H1 (cell line): ENCODE measurements at regions not wholly inside any gene's neighbourhood (a gene's known extent, or its start where the extent isn't known, plus 50 kb on each side); places are given as distances from the start of the nearest gene placed in this dataset.

Experiments used
- CTCF ChIA-PET: fragments of 300-600 bp; sonication (Branson Sonifier 250); formaldehyde crosslinking; loops from one replicate; lab custom pipeline; 2021; ENCODE audit not compliant: partially characterized antibody; lab: Charles Lee
- POLR2A ChIA-PET: fragments of 300-600 bp; sonication (Branson Sonifier 250); formaldehyde crosslinking; loops from one replicate; lab custom pipeline; 2021; ENCODE audit warnings: inconsistent platforms; ENCODE audit not compliant: partially characterized antibody; lab: Charles Lee
- DNase-seq, 2 experiments: peaks; one replicate each; pipeline versions ENCODE4 v3.0.0 to v3.0.0-alpha.2; 2010 to 2022; ENCODE audit warnings: low spot score in 2 of 2, low read depth in 1 of 2, mixed read lengths in 1 of 2
- FAIRE-seq: peaks from 2 replicates; lab custom pipeline; 2011; peaks lifted over from hg19 to GRCh38; lab: Jason Lieb, UNC
- H2AFZ ChIP-seq: 2 replicates; pipeline ENCODE4 v1.8.1; 2012; ENCODE audit warnings: low read length, inconsistent platforms
- H2AK5ac ChIP-seq: 2 replicates; pipeline ENCODE4 v1.6.1; 2013; ENCODE audit warnings: low read depth, low read length
- H2BK120ac ChIP-seq: replicated peaks from 2 replicates; pipeline ENCODE3; 2013; ENCODE audit warnings: low read depth, low read length, inconsistent platforms
- H2BK12ac ChIP-seq: 2 replicates; pipeline ENCODE4 v1.6.1; 2013; ENCODE audit warnings: low read depth, low read length
- H2BK15ac ChIP-seq: 2 replicates; pipeline ENCODE4 v1.6.1; 2013; ENCODE audit warnings: low read length
- H2BK20ac ChIP-seq: 2 replicates; pipeline ENCODE4 v1.6.1; 2013; ENCODE audit warnings: low read length
- H2BK5ac ChIP-seq: 2 replicates; pipeline ENCODE4 v1.6.1; 2013; ENCODE audit warnings: low read depth, low read length
- H3K14ac ChIP-seq: 2 replicates; pipeline ENCODE4 v1.6.1; 2013; ENCODE audit warnings: inconsistent platforms; ENCODE audit not compliant: insufficient read length
- H3K18ac ChIP-seq: 2 replicates; pipeline ENCODE4 v1.6.1; 2013; ENCODE audit warnings: low read length; ENCODE audit errors: extremely low read depth
- H3K23ac ChIP-seq: 2 replicates; pipeline ENCODE4 v1.6.1; 2013; ENCODE audit warnings: inconsistent platforms; ENCODE audit not compliant: insufficient read length
- H3K23me2 ChIP-seq: 2 replicates; pipeline ENCODE4 v1.6.1; 2013; ENCODE audit warnings: low read depth, low read length
- H3K27ac ChIP-seq: 2 replicates; pipeline ENCODE4 v1.6.1; 2011; ENCODE audit warnings: low read depth, low read length, inconsistent platforms
- H3K27me3 ChIP-seq, 4 experiments: replicated peaks in 1 of 4; 1 replicate in 1 of 4; 2 replicates in 3 of 4; pipeline versions ENCODE4 v1.6.1 to v1.8.1; 2011 to 2013; ENCODE audit warnings: low read length in 3 of 4, mild to moderate bottlenecking in 3 of 4, inconsistent platforms in 2 of 4, mixed read lengths in 2 of 4, moderate library complexity in 1 of 4; ENCODE audit not compliant: control insufficient read depth in 3 of 4, insufficient read depth in 3 of 4; ENCODE audit errors: extremely low read depth in 1 of 4
- H3K36me3 ChIP-seq, 4 experiments: 2 replicates each; pipeline versions ENCODE4 v1.6.1 to v1.8.1; 2011 to 2013; ENCODE audit warnings: mild to moderate bottlenecking in 4 of 4, low read length in 3 of 4, moderate library complexity in 2 of 4, control low read depth in 1 of 4, inconsistent platforms in 1 of 4; ENCODE audit not compliant: insufficient read depth in 4 of 4, control insufficient read depth in 2 of 4
- H3K4ac ChIP-seq: replicated peaks from 2 replicates; pipeline ENCODE3; 2013; ENCODE audit warnings: low read length, low read depth, mixed read lengths, inconsistent platforms; ENCODE audit not compliant: insufficient read length
- H3K4me1 ChIP-seq, 4 experiments: replicated peaks in 1 of 4; 1 replicate in 1 of 4; 2 replicates in 3 of 4; pipeline versions ENCODE4 v1.6.1 to v1.8.1; 2011 to 2013; ENCODE audit warnings: low read length in 3 of 4, inconsistent platforms in 2 of 4, mixed read lengths in 1 of 4; ENCODE audit not compliant: insufficient read depth in 4 of 4, control insufficient read depth in 3 of 4
- H3K4me2 ChIP-seq, 2 experiments: 2 replicates each; pipeline versions ENCODE4 v1.6.1 to v1.8.1; 2011 to 2013; ENCODE audit warnings: low read depth in 2 of 2, low read length in 2 of 2, control low read depth in 1 of 2, inconsistent platforms in 1 of 2, mild to moderate bottlenecking in 1 of 2; ENCODE audit not compliant: insufficient read depth in 1 of 2
- H3K4me3 ChIP-seq, 4 experiments: fragments of 200-600, 300-600 bp in 1 of 4; sonication (generic), shearing (Covaris generic), sonication (Bioruptor Twin) in 1 of 4; 2 replicates each; pipeline versions ENCODE4 v1.5.1 to v1.8.1; 2011 to 2016; ENCODE audit warnings: low read length in 4 of 4, low read depth in 3 of 4, control low read depth in 2 of 4, inconsistent platforms in 2 of 4, mild to moderate bottlenecking in 2 of 4, mixed read lengths in 1 of 4, moderate library complexity in 1 of 4; ENCODE audit not compliant: insufficient read depth in 2 of 4; ENCODE audit errors: extremely low read depth in 1 of 4
- H3K56ac ChIP-seq: replicated peaks from 2 replicates; pipeline ENCODE3; 2013; ENCODE audit warnings: low read depth, mild to moderate bottlenecking, mixed read lengths, low read length, inconsistent platforms; ENCODE audit not compliant: insufficient read length
- H3K79me1 ChIP-seq: 2 replicates; pipeline ENCODE4 v1.6.1; 2013; ENCODE audit warnings: low read depth, low read length, control low read depth
- H3K79me2 ChIP-seq, 2 experiments: 2 replicates each; pipeline versions ENCODE4 v1.6.1 to v1.8.1; 2012 to 2013; ENCODE audit warnings: low read length in 2 of 2, mild to moderate bottlenecking in 2 of 2, inconsistent platforms in 1 of 2; ENCODE audit not compliant: insufficient read depth in 2 of 2, control insufficient read depth in 1 of 2
- H3K9ac ChIP-seq, 4 experiments: replicated peaks in 1 of 4; 1 replicate in 1 of 4; 2 replicates in 3 of 4; pipeline versions ENCODE4 v1.6.1 to v1.8.1; 2011 to 2013; ENCODE audit warnings: low read depth in 3 of 4, low read length in 3 of 4, control low read depth in 2 of 4, mild to moderate bottlenecking in 2 of 4, moderate library complexity in 2 of 4, inconsistent platforms in 1 of 4; ENCODE audit errors: extremely low read depth in 1 of 4
- H3K9me3 ChIP-seq, 2 experiments: 2 replicates each; pipeline versions ENCODE4 v1.6.1 to v1.8.1; 2012 to 2013; ENCODE audit warnings: mild to moderate bottlenecking in 2 of 2, moderate library complexity in 2 of 2, control low read depth in 1 of 2, inconsistent platforms in 1 of 2, low read depth in 1 of 2, low read length in 1 of 2, mixed read lengths in 1 of 2; ENCODE audit not compliant: insufficient read depth in 2 of 2
- H4K20me1 ChIP-seq, 2 experiments: replicated peaks in 1 of 2; 2 replicates each; pipeline versions ENCODE3 to v1.8.1; 2011 to 2013; ENCODE audit warnings: inconsistent platforms in 2 of 2, low read length in 2 of 2, mild to moderate bottlenecking in 1 of 2; ENCODE audit not compliant: insufficient read depth in 2 of 2, control insufficient read depth in 1 of 2
- H4K5ac ChIP-seq: 2 replicates; pipeline ENCODE4 v1.6.1; 2013; ENCODE audit warnings: low read length, low read depth, mixed read lengths, inconsistent platforms; ENCODE audit not compliant: insufficient read length
- H4K8ac ChIP-seq: 2 replicates; pipeline ENCODE4 v1.8.0; 2013; ENCODE audit warnings: mild to moderate bottlenecking, moderate library complexity, low read length, inconsistent platforms; ENCODE audit not compliant: insufficient read depth; ENCODE audit errors: extremely low read depth
- H4K91ac ChIP-seq: replicated peaks from 2 replicates; pipeline ENCODE3; 2013; ENCODE audit warnings: low read length, mixed read lengths, inconsistent platforms; ENCODE audit not compliant: insufficient read length
- RXRA ChIP-seq: IDR thresholded peaks from 2 replicates; pipeline ENCODE4 v1.6.1; 2011; ENCODE audit warnings: low read depth, mild to moderate bottlenecking, low read length, moderate library complexity; ENCODE audit not compliant: insufficient read depth
- whole genome bisulfite sequencing, 2 experiments: shearing (Covaris generic) in 1 of 2; methylation state at CpG; one replicate each; pipeline versions ENCODE4 v1.1.6 to v1.1.7; 2013 to 2015; ENCODE audit warnings: low lambda C conversion rate in 2 of 2, mixed read lengths in 2 of 2, inconsistent platforms in 1 of 2, low coverage in 1 of 2, missing lambda C conversion rate in 1 of 2; ENCODE audit not compliant: insufficient replicate concordance in 2 of 2, insufficient coverage in 1 of 2, insufficient read length in 1 of 2; ENCODE audit errors: extremely low coverage in 1 of 2, missing lambda C conversion rate in 1 of 2; 5-methylcytosine and 5-hydroxymethylcytosine counted together

DNA sequence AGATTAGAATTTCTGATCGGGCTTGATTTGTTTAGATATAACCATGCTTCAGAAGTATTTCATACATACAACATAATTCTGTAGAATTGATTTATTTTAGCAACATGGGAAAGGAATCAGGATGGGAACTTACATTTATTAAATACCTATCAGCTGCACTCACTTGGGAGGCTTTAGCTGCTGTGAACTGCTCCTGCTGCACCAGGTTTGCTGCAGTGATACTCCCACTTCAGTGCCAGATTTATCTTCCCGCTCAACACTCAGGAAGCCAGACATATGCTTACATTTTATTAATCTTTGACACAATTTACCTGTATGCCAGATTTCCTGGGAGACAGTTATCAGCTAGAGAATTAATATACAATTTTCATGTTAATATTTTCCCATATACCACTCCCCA lies 64.0 kb upstream of the PLCXD3 start:
- Histone ChIP-seq H3K79me2 (no peaks in the 10 kb centered on the region), H2BK15ac (no peak overlapping the region), H3K4me2 (no peak overlapping the region), H3K4me1 (peaks cover 0 to 5% (median 2%) of the 10 kb centered on the region in 4 experiments; a peak in 3 of 7 replicates), H2BK12ac (no peak overlapping the region), H3K14ac (no peak overlapping the region), H4K5ac (no peak overlapping the region), H3K4me3 (no peak overlapping the region), H3K27ac (no peak overlapping the region), H4K91ac (no peak overlapping the region), H3K23me2 (no peaks in the 10 kb centered on the region), H2AK5ac (no peak overlapping the region), H3K23ac (no peak overlapping the region), H3K9ac (no peak overlapping the region), H3K18ac (no peak overlapping the region), H3K27me3 (no peaks in the 10 kb centered on the region), H3K4ac (no peak overlapping the region), H2BK5ac (no peak overlapping the region), H2BK120ac (no peak overlapping the region), H4K20me1 (no peaks in the 10 kb centered on the region), H3K79me1 (no peaks in the 10 kb centered on the region), H3K9me3 (peaks cover 6 to 18% of the 10 kb centered on the region in 2 experiments; a peak in 3 of 4 replicates)
- no peak for FAIRE-seq
- no peak for DNase-seq
- TF ChIP-seq RXRA = no peak
- TF ChIP-seq, all 59 proteins: peak for 0
- 88% methylated on average over 2 of the region's 2 CpGs; no CpG with 5 or more reads in 1 of the 2 experiments for WGBS, 2 experiments
- H2BK20ac ChIP-seq = no peak overlapping the region
- no peak overlapping the region for H3K56ac ChIP-seq
- H4K8ac ChIP-seq = no peak overlapping the region
- H3K36me3 ChIP-seq = no peaks in the 10 kb centered on the region
- CTCF ChIA-PET = interaction anchor here (1.2 to 1.5 kb wide), 2 partner anchors 50 to 62 kb away, joined by 4 to 5 read pairs; no protein-coding TSS in a partner anchor
- POLR2A ChIA-PET = no interaction called here
- H2AFZ ChIP-seq = no peak overlapping the region
